GM18520 (cell line): ENCODE measurements at regions not wholly inside any gene's neighbourhood (a gene's known extent, or its start where the extent isn't known, plus 50 kb on each side); places are given as distances from the start of the nearest gene placed in this dataset.
"Not testable (repeated sequence)": the region's sequence is repeated elsewhere in the genome, so short reads cannot be mapped to it uniquely, and the experiment has no call there.

Source experiments
- ATAC-seq: cut with Tn5 transposase; IDR thresholded peaks from one replicate; pipeline ENCODE4 v1.9.1; 2021; ENCODE audit not compliant: unreplicated experiment

DNA sequence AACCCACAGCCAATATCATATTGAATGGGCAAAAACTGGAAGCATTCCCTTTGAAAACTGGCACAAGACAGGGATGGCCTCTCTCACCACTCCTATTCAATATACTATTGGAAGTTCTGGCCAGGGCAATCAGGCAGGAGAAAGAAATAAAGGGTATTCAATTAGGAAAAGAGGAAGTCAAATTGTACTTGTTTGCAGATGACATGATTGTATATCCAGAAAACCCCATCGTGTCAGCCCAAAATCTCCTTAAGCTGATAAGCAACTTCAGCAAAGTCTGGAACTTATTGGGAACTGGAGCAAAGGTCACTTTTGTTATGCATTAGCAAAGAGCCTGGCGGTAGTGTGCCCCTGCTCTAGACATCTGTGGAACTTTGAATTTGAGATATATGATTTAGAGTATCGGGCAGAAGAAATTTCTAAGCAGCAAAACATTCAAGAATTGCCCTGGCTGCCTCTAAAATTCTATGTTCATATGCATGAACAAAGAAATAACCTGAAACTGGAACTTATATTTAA, 53.4 kb upstream of the PSMA1 start:
- not testable (repeated sequence) for ATAC-seq

DNA sequence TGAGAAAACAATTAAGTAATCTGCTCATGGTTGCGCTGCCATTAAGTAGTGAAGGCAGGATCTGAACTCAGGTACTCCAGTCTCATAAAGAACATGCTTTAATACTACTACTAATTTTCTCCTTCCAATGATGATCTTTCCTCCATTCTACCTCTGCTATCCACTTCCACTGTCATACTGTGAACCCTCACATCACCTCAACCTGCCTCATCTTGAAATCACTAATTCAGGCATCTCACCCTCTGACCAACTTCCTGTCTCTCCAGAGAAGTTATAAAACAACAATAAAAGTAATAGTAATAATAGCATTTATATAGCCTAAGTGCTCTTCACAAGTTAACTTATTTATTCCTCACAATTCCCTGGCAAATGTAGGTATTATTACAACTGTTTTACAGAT, 57.1 kb upstream of the PSMA1 start:
- no peak for ATAC-seq

DNA sequence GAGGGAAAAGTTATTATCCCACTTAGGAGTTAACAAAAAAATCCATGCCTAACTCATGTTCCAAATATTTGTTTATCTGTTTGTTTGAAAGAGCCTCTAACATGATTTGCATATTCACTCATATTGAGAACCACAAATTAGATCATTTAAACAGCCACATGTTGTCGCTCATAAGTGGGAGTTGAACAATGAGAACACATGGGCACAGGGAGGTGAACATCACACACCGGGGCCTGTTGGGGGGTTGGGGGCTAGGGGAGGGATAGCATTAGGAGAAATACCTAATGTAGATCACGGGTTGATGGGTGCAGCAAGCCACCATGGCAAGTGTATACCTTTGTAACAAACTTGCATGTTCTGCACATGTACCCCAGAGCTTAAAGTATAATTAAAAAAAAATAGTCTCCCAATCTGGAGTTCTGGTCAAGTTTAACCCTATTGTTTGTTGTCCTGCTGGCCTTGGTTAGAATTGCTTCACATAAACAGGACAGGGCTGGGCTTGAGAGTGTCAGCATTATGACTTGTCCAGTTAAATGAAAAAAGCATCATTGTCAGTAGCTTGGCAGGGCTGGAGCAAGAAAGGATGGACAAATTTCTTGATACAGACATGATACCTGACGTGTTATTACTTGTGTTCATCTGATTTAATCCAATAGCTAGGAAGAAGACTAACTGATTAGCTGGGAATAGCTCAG, 57.8 kb upstream of the PSMA1 start:
- no peak for ATAC-seq

DNA sequence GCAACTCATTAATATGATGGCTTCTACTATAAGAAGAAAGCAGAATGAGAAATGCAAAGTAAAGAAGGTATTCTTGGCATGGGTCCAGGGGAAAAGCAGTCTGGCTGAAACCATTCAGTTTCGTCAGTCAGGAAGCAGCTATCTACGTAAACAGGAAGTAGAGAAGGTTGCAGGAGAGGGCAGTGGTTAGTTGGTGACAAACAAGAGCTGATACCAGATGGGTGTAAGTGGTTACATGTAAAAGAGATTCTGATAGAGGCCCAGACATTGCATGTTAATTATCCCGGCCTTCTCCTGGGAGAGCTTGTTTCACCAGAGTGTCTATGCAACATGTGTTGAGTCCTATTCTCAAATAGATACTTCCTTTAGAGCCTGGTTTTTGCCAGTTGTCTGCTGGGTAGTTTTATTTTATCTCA, 58.4 kb upstream of the PSMA1 start:
- peak; percentile 99 for ATAC-seq

DNA sequence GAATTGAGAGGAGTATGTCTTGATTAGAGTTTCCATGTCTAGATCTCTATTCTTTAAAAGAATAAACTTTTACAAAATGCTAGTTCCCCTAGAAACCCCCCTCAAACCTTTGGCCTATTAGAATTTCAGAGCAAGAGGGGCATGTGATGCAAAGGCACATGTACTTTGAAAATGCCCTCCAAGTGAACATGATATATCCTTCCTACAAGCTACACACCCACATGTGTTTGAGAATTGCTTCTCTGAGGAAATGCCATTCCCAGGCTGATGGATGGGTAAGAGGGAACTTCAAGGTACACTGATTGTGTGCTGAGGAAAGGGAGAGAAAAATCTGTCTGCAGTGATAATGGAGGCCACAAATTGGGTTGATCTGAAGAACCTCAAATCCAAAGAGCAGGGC, 59.5 kb upstream of the PSMA1 start:
- no peak for ATAC-seq

DNA sequence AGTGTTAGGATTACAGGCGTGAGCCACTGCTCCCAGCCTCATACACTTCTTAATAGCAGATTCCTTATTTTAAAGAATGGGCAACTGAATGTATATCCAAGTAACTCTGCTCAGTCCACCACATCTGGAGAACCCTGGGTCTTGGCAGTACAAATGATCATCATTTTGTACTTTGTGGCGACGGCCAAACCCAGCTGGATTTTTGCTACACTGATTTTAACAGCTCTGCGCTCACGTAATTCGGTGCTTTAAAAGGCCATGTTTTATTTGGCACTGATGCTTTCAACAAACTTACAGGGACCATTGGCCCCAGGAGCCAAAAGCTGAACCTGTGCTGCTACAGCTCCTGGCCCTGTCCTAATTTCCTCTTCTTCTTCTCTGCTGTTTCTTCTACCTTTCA, 60.8 kb upstream of the PDE3B start:
- no peak for ATAC-seq

DNA sequence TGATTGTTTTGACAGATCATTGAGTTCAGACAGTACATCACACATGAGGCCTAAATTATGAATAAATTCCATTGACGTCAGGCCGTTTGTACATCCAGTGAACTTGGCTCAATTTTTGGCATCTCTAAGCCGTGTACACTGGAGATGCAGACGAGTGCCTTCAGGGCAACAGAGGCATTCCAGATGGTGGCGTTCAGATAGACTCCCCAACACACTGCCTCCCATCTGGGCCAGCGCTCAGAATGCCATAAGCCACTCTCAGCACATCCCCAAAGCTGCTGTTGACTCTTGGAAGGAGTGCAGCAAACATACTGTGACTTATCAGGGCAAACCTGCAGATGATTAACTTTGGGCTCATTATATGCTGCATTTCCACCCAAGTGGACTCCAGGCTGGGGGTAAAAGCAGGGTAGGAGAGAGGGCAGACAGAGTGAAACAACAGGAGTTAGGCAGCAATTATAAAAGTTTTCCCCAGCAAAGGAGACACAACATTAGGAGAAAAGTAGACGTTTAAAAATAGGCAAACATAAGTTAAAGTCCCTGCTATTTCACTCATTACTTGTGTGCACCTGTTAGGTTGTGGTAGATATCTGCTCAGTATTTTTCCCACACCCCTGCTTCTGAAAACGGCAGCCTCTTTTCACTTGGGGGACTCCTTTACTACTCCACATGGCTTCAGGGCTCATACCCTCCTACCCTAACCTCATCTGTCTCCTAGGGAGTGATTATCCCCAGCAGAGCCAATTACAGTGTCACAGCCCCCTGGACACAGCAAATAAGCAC, 60.2 kb upstream of the PDE3B start:
- ATAC-seq = no peak

DNA sequence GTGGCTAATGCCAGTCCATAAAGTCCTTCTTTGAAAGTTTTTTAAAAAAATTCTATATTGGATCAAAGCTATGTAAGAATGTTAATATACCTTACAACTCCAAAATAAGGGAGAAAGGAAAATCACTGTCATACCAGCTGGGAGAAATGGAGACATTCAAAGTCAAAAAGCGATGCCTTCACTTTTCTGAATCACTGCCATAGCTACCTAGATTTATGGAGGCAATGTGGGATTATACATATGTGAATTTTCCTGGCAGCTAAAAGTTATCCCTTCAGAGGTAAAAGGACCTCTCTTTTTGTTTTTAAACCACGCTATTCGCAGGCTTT, 59.6 kb upstream of the PDE3B start:
- no peak for ATAC-seq

DNA sequence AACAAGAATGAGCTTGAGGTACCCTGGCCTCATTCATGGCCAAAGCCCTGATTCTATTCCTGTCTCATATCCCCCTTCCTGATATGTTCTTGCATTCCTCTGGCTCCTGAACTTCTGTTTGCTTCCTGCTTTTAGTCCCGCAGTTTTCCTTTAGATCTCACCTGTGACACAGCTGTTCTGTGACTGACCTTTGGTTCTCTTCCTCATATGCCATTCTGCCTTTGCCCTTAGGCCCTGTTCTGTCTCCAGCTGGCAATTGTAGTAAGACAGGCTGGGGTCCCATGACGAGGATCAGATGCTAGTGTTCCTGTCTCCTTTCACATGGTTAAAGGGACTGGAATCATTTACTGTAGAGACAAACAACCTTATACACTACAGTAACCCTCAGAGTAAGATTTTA, 59.0 kb upstream of the PDE3B start:
- no peak for ATAC-seq

DNA sequence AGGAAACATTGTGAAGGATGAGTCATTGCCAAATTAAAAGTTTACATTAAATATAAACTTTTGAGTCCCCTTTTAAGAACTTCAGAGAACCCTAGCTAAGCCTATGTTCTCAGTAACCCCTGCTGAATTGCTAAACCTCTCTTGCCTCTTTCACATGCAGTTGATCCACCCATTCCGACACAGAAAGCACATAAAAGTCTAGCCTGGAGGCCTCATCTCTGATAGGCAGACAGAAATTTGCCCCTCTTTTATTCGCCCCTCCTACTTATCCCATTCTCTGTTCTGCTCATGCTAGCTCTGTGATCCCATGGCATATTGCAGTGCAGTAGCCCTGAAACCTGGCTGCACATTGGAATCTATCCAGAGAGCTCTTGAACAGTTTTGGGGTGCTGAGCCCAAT, 58.2 kb upstream of the PDE3B start:
- no peak for ATAC-seq

DNA sequence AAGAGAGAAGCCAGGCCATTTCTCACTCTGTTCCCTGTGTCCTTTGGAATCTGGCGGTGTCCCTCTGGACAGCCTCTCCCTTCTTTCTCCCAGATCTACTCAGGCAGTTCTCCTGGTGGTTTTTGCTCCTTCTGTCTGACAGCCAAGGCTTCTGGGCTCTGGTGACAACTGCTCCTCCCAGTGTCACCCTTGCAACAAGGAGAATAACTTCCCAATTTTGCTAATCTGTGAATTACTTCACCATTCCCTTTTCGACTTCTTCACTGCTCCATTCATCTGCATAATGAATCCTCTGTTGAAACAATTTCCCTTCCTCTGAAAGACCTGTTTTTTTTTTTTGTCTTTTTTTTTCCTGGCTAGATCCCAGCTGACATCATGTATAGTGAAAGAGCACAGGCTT, 56.3 kb upstream of the PDE3B start:
- ATAC-seq = no peak

DNA sequence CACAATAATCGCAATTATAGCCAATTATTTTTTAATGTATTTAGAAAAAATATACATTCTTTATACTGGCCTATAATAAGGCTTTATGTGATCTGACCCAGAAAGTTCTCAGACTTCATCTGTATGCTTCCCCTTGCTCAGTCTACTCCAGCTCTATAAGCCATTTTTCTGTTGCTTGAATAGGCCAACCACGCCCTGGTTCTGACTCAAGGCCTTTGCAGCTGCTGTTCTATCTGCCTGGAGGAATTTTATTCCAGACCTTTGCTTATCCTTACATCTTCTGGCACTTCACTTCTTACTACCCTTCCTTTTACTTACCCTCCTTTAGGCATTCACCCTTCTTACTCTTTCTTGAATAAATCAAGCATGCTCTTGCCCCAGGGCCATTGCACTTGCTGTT, 54.9 kb upstream of the PDE3B start:
- no peak for ATAC-seq

DNA sequence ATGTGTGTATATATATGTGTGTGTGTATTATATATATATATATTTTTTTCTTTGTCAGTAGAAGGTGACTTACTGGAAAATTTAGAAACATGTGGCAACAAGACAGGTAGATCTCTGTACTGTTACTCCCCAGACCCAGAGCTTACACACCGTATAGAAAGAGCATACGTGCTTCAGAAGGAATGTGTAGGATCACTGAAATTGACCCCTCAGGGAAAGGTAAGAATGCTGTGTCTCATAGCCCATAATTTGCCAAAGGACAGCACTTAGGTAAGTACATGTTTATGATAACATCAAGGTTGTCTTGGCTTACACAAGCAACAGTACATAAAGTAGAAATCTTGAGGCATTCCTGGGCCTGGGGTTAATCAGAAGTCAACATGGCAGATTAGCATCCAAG, 54.2 kb upstream of the PDE3B start:
- ATAC-seq = no peak

DNA sequence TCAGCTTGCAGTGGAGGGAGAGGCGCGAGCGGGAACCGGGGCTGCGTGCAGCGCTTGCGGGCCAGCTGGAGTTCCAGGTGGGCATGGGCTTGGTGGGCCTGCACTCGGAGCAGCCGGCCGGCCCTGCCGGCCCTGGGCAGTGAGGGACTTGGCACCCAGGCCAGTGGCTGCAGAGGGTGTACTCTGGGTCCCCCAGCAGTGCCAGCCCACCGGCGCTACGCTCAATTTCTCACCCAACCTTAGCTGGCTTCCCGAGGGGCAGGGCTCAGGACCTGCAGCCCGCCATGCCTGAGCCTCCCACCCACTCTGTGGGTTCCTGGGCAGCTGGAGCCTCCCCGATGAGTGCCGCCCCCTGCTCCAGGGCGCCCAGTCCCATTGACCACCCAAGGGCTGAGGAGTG, 52.6 kb upstream of the PDE3B start:
- ATAC-seq = not testable (repeated sequence)

DNA sequence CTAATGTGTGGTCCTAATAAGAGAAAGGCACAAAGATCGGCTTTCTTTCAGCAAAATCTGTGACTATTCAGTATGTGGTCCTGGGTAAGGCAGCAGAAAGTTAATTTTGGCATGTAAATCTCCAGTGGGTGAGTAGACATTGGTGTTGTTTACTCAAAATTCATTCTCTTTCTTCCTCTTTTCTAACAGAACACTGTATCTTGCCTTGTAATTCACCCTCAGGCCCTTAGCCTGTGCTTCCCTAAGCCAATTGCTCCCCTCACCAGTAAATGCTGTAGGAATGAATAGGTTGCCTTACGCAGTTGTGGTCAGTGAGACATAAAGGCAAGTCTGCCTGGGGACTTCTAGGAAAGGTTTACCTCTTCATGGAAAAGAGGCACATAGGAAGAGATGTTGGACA, 49.9 kb upstream of the PDE3B start:
- no peak for ATAC-seq
